HG03045 (cell line): ENCODE measurements at regions not wholly inside any gene's neighbourhood (a gene's known extent, or its start where the extent isn't known, plus 50 kb on each side); places are given as distances from the start of the nearest gene placed in this dataset.

ENCODE experiments used
- ATAC-seq: cut with Tn5 transposase; IDR thresholded peaks from one replicate; pipeline ENCODE4 v1.9.1; 2021; ENCODE audit warnings: mild to moderate bottlenecking, moderate library complexity; ENCODE audit not compliant: unreplicated experiment

DNA sequence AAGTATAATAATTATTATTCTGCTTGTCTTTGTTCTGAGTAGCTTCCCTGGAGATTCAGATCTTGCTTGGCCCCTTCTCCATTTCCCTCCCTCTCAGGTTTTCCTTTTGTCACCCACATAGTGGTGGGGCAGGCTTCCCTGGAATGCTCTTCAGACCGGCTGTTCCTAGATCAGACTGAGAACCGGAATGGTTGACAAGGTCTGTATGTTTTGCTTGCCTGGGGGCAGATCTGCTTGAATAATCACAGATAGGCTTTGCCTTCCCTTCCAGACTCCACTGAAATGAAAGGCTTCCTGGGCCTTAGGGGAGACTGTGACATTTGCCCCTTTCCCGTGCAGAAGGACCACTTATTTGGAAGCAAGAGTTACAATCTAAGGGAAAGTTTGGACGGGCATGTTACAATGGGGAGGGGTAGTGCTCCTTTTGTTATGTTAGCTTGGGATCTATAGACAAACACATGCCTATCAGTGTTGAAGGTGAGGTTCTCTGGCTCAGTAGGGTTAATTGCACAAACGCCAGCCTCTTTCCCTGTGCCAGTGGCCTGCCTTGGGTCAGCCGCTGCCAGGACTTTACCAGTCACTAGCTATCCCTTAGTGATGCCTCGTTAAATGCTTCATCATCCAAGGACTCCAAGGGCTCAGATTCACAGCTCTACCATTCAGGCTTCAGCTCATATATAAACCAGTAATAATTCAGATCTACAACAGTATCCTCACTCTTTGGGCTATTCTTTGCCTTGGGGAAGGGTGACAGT is 178.6 kb downstream of the SNAPC1 start:
- no peak for ATAC-seq

DNA sequence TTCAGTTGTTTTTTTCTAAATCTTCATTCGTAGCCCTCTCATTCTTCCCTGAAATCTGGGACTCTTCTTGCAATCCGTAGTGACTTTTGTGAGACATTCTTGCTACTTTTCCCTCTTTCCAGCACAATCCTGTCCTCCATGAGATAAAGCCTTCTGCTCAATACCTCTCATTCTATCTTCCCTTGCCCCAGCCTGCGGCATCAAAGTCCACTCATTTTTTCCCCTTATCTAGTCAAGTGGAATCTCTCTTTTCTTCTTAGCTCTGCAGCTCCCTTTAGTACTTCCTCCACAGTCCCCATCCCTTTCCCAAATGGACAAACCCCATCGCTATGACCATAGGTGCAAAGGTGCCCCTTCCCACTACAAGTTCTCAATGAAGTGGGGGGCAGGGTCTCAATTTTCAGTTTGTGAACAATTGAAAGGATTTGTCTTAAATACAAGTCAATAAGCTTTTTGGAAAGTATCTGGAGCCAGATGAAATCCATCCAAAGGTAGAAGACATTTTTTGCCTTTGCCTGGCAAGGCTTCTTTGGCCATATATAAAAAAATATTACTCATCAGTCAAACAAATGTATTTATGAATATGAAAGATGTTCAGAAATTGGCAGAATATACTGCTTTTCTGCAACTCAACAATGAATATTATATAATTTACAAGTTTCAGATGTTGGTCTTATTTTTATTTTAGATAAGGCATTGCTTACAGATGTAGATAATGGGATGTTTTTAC is 179.4 kb downstream of the SNAPC1 start:
- ATAC-seq = no peak

DNA sequence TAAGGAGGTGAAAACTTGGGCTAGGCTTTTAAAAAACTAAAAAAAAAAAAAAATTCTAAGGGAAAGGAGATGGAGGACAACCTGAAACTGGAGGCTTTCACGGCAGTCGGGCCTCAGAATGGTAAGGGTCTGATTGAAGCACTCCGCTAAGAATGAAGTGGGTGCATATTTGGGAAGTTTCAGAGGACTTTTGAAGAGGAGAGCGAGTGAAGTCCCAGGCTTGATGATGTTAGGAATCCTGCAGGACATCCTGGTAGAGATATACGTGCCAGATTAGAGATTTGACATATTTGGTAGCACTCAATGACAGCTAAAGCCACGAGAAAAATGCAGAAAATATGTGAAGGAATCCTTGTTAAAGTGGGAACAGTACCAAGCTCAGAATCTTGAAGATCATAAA is 186.2 kb downstream of the SNAPC1 start:
- ATAC-seq = no peak

DNA sequence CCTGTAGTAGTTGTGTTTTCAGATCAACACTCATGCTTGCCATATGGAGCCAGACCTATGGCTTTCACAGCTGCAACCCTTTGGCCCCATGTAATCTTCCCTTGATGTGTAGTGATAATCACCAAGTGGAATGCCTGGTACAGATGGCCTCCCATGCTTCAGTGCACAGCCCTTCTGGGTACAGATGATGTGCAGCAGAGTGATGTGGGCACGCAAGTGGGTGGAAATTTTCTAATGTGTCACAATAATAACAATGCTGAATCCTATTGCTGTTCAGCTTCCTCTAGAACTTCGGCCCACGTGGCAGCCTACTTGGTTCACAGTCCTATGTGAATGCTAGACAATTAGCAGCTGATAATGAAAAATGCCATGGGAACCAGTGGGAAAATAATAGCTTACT is 188.1 kb downstream of the SNAPC1 start:
- ATAC-seq = no peak

DNA sequence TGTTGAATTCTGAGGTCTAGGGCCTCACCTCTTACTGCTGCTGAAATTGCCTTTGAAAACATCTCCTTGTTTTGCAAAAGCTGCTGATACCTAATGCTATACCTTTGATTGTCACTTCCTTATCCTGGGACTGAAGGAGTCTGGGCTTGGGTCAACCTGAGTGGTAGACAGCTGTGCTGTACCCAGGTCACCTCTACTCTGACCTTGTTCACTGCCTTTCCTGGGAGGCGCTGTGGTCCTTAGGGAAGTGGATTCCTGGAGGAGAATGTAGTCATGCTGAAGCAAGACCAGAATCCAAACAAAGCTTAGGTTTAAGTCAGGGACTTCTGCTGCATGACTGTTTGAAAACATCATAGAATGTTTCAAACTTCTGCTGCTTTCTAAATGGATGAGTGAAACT is 191.4 kb downstream of the SNAPC1 start:
- no peak for ATAC-seq

DNA sequence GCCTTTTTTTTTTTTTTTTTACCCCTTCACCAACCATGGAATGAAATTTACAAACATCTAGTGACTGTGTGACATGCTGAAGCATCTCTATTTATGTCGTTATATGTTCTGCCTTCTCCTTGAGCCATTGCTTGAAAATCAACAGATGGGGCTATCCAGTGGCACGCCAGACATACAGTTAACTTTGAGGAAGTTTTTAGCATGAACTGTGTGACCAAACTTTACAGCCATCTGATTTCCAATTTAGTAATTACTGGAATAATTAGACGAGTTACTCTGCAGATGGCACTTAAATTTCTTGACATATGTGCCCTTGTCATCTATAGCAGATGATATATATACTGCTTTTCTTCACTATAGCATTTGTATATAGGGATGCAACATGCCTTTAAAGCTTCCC is 192.1 kb downstream of the SNAPC1 start:
- ATAC-seq = no peak

DNA sequence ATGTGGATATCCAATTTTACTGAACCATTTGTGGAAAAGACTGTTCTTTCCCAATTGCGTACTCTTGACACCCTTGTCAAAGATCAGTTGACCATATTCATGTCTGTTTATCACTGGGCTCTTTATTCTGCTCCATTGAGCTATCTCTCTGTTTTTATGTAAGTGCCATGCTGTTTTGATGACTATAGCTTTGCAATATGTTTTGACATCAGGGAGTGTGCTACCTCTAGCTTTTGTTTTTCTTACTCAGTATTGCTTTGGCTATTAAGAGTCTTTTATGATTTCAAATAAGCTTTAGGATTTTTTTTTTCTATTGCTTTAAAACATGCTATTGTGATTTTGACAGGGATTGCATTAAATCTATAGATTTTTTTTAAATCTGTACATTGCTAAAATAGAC is 194.3 kb downstream of the SNAPC1 start:
- no peak for ATAC-seq

DNA sequence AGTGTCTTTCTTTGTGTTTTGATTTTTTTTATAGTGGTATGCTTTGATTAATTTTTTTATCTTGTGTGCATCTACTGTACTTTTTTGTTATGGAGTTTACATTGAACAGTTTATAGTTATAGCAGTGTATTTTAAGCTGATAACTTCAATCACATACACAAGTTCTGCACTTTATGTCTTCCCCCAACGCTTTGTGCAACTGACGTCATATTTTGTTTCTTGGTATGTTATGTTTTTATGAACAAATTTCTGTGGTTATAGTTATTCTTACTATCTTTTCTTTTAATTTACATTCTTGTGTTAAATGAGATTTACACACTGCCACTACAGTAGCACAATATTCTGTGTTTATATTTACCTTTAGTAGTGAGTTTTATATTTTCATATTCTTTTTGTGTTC is 197.1 kb downstream of the SNAPC1 start:
- ATAC-seq = no peak

DNA sequence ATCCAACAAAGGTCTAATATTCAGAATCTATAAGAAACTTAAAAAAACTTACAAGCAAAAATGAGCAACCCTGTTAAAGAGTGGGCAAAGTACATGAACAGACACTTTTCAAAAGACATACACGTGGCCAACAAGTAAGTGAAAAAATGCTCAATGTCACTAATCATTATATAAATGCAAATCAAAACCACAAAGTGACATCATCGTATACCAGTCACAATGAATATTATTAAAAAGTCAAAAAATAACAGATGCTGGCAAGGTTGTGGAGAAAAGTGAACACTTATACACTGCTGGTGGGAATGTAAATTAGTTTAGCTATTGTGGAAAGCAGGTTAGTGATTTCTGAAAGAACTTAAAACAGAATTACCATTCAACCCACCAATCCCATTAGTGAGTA is 199.1 kb downstream of the SNAPC1 start:
- no peak for ATAC-seq

DNA sequence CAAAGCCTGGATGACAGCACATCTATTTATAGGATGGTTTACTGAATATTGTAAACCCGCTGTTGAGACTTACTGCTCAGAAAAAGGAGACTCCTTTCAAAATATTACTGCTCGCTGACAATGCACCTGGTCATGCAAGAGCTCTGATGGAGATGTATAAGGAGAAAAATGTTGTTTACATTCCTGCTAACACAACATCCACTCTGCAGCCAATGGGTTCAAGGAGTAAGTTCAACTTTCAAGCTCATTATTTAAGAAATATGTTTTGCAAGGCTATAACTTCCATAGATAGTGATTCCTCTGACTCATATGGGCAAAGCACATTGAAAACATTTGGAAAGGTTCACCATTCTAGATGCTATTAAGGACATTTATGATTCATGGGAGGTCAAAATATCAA is 201.7 kb downstream of the SNAPC1 start:
- no peak for ATAC-seq

DNA sequence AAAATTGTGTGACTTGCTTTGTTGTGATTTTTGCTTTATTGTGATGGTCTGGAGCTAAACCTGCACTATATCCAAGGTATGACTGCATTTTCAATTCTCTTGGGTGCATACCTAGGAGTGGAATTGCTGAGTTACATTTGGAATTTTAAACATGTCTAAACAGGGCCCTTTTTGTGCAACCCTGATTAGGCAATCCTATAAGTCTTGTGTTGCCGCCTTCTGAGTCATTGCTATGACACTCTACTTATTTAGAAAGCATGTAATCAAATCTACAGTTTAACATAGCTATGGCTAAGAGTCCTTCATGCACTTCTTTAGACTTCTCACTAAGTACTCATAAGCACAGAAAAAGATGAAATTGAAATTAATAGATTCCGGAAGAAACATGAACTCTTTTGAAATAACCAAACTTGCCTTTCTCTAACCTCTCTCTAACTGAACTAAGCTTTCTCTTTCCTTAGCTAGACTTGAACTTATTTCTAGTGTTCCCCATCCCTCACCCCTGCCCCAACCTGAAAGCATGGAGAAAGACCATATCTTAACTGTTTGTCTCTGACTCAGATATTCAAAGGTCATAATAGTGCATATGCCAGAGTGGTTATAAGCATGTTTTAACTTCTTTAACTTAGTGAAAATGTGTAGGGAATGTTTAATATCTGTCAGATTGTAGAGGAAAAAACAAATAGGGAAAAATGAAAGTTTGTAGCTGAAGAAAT is 203.0 kb downstream of the SNAPC1 start:
- no peak for ATAC-seq

DNA sequence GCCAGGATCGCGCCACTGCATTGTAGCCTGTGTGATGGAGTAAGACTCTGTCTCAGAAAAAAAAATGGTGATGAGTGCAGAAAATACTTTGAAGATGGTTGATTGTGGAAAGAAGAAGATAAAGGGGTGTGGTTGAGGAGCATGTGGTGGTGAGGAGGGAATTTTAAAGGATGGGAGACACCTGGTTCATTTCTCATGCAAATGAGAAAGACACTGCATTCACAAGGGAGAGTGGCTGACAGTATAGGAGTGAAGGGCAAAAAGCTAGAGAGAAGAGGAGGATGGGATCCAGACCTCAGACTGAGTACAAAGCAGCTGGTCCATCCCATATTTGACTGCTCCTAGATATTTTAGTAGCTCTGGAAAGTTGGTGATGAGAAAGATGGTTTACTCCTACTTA is 206.0 kb downstream of the SNAPC1 start:
- no peak for ATAC-seq

DNA sequence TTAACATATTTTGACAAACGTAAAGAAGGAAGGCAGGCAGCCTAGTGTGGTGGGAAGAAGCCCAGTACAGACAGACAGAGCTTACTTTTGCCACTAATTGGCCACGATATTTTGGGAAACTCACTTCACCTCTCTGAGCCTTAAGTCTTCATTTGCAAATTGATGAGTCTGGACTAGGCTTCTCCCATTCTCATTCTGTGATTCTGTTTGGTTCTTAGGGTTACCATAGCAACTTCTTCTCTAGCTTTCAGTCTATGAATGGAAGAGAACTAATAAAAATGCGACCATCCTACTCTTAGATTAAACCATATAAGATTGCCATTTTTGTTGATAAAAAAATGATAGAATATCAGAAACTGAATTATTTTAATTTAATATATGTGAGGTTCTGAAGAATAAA is 210.5 kb downstream of the SNAPC1 start:
- no peak for ATAC-seq

DNA sequence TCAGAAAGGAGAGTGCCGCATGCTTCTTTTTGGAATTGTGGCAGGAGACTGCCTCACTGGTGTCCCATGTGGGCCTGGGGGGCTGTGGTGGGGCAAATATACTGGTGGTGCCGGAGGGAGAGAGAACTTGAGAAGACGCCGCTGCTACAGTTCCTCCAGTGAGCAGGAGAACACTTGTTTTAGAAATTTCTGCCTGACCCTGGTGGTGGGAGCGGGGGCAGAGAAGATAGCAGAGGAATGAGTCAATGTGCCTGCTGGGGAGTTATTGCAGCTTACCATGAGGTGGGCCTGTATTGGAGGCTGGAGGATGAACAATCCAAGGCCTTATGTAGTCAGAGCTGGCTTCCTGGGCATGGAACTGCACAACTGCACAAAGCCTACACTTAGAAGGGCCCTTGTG is 211.8 kb downstream of the SNAPC1 start:
- no peak for ATAC-seq

DNA sequence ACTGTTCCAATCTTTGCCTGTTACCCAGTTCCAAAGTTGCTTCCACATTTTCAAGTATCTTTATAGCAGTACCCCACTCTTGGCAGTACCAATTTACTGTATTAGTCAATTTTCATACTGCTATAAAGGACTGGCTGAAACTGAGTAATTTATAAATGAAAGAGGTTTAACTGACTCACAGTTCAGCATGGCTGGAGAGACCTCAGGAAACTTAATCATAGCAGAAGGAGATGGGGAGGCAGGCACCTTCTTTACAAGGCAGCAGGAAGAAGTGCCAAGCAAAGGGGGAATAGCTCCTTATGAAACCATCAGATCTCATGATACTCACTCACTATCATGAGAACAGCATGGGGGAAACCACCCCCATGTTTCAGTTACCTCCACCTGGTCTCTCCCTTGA is 215.0 kb downstream of the SNAPC1 start:
- ATAC-seq = no peak

DNA sequence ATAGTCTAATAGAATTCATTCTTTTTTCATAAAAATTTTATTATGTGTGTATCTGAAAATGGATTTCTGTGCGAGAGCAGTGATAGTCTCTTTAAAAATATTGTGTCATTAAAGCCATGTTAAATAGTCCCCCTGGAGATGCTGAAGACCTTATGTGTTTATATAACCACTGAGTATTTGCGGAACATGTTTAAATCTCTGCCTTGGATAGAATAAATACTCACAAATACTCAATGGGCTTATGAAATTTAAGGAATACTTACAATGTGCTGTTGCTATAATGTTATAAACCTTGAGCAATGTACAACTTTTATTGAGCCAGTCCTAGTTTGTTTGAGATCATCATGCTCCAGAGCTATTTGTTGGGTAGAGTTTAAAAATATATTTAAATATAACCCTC is 226.0 kb downstream of the SNAPC1 start:
- no peak for ATAC-seq

DNA sequence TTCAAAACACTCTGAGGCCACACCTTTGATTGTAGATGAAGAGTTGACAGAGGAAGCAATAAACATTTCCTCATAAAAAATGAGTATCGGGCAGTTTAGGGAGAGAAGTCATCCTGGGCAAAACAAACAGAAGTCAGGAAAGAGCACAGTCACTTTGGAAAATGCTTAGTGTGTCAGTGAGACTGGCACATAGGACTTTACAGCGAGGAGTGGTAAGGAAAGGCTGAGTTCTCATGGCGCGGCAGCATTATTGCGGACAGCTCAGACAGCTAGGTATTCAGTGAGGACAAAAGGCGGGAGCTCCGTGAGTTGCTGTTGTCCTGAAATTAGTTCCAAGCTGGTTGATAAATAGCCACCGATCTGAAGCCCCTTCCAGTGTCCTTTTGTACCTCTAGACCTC is 229.9 kb downstream of the SNAPC1 start:
- no peak for ATAC-seq

DNA sequence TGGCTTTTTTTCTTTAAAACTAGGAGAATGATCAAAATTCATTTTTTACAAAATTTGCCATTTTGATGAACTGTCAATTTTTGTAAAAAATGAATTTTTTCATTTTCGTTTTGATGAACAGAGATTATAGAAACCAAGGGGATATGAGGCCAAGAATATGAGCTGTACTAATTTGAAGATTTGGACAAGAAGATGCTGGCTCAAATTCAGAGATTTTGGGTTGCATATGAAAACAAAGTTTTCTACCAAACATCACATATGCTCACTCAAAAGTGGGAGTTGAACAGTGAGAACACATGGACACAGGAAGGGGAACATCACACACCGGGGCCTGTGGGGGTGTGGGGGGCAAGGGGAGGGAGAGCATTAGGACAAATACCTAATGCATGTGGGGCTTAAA is 230.7 kb downstream of the SNAPC1 start:
- no peak for ATAC-seq

DNA sequence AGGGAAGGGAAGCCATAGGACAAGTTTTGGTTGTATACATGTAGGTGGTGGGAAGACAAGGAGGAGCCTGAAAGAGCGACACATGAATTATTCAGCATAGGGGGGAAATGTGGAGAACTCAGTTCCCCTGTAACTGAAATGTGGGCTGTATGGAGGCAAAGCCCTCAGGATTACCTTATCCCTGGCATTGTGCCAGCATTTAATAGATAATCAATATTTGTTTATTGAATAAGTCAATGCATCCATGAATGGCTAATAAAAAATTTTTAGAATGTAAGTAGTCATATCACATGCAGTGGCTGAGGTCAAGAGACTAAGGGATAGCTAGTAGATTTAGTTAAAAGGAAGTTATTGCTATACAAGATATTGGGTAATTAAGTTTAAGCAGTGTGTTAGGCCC is 232.4 kb downstream of the SNAPC1 start:
- ATAC-seq = no peak

DNA sequence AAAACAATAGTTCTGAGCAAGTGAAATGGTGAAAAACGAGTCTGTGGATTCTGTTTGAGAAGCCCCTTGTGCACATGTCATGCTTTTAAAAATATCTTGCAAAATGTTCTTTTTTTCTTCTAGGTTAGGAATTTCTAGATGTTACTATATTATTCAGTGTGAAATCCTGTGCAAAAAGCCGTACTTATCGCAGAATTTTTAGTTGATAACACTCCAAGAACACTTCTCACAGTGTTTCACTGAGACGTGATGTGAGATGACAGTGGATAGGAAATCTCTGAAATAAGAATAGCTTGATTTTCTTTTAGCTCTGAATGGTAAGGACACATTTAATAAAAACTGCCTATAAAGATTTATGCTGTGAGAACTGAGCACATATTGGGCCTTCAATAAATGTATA is 234.5 kb downstream of the SNAPC1 start:
- ATAC-seq = no peak

DNA sequence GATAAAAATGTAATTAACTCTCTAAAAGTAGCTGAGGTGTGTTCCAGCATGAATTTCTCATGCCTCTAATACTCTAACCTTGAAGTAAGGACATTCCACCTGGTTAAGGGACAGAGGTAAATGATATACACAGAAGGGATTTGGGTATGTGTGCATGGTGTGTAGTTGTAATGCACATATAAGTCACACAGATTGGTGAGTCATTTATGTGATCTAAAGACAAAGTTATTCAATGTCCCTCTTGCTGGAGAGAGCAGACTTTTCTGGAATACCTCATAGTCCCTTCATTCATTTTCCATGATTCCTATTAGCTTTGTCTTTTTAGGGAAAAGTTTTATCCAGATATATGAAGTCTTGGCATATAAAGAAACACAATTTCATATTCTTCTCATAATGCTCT is 234.9 kb downstream of the SNAPC1 start:
- ATAC-seq = no peak

DNA sequence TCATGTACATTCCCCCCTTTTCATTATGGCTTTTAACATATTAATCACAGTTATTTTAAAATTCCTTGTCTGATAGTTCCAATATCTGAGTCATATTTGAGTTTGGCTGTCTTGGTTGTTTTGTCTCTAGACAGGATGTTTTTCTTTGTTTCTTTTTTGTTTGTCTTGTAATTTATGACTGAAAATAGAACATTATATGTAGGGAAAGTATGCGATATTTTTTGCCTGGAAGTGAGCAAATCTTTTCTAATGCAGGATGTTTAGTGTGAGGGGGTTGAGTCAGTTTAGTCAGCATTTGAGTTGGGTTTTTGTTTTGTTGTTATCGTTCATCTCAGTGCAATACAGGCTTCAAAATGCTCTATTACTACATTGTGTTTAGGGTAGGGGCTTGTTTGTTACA is 239.7 kb downstream of the SNAPC1 start:
- no peak for ATAC-seq
